ENCODE measurements at regions not wholly inside any gene's neighbourhood (a gene's known extent, or its start where the extent isn't known, plus 50 kb on each side); places are given as distances from the start of the nearest gene placed in this dataset.

DNA sequence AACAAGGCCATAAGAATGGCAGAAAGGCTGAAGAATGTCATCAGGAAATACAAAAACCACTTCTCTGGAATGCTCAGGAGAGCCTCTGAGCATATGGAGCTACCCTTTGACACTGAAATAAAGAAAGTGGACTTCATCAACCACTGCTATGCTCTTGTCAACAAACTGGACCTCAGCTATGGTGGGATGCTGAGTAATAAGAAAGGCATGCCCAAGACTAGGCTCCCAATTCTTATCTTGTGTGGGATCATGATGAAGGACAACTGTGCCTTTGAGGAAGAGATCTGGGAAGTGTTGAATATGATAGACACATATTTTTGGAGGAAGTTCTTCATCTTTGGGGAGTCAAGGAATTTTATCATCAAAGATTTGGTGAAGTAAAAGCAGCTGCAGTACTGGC is 86.9 kb upstream of the MAGEB16 start:
- TF ChIP-seq, protein P1, sequence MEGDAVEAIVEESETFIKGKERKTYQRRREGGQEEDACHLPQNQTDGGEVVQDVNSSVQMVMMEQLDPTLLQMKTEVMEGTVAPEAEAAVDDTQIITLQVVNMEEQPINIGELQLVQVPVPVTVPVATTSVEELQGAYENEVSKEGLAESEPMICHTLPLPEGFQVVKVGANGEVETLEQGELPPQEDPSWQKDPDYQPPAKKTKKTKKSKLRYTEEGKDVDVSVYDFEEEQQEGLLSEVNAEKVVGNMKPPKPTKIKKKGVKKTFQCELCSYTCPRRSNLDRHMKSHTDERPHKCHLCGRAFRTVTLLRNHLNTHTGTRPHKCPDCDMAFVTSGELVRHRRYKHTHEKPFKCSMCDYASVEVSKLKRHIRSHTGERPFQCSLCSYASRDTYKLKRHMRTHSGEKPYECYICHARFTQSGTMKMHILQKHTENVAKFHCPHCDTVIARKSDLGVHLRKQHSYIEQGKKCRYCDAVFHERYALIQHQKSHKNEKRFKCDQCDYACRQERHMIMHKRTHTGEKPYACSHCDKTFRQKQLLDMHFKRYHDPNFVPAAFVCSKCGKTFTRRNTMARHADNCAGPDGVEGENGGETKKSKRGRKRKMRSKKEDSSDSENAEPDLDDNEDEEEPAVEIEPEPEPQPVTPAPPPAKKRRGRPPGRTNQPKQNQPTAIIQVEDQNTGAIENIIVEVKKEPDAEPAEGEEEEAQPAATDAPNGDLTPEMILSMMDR (conservative IDR thresholded peaks at IDR 0.05; ENCODE audit: low read depth, low read length) = no peak
- TF ChIP-seq EZH2 (IDR thresholded peaks at IDR 0.05; ENCODE audit: borderline replicate concordance, low read depth, low read length, poor library complexity, severe bottlenecking) = no peak
